Epidermal melanocyte (primary cell): ENCODE measurements at regions not wholly inside any gene's neighbourhood (a gene's known extent, or its start where the extent isn't known, plus 50 kb on each side); places are given as distances from the start of the nearest gene placed in this dataset.
"Not testable (repeated sequence)": the region's sequence is repeated elsewhere in the genome, so short reads cannot be mapped to it uniquely, and the experiment has no call there.

ENCODE experiments used
- DNase-seq: peaks from one replicate; pipeline ENCODE4 v3.0.0; 2011; ENCODE audit warnings: low spot score; ENCODE audit not compliant: insufficient read length

- not testable (repeated sequence) for DNase-seq
These were observed 171.9 kb upstream of the DCC start for GRCh38 chr18:52168131-52168530.

GRCh38 chr18:52174220-52174619 is 165.8 kb upstream of the DCC start:
- no peak for DNase-seq

- DNase-seq: no peak
These were observed 164.6 kb upstream of the DCC start for GRCh38 chr18:52175406-52175805.

GRCh38 chr18:52183107-52183506 is 156.9 kb upstream of the DCC start:
- no peak for DNase-seq

- DNase-seq: no peak
These were observed 149.8 kb upstream of the DCC start for GRCh38 chr18:52190195-52190594.

- DNase-seq: no peak
These were observed 149.4 kb upstream of the DCC start for GRCh38 chr18:52190631-52191030.

GRCh38 chr18:52200406-52200805 is 139.6 kb upstream of the DCC start:
- DNase-seq: no peak

GRCh38 chr18:52200921-52201663 is 138.9 kb upstream of the DCC start:
- DNase-seq: no peak

- no peak for DNase-seq
These were observed 131.4 kb upstream of the DCC start for GRCh38 chr18:52208646-52209045.

- DNase-seq: no peak
These were observed 123.9 kb upstream of the DCC start for GRCh38 chr18:52216109-52216508.

GRCh38 chr18:52216666-52217065 is 123.3 kb upstream of the DCC start:
- DNase-seq: no peak

- DNase-seq: no peak
These were observed 120.9 kb upstream of the DCC start for GRCh38 chr18:52219102-52219501.

GRCh38 chr18:52220062-52220591 is 119.9 kb upstream of the DCC start:
- no peak for DNase-seq

GRCh38 chr18:52222211-52222610 is 117.8 kb upstream of the DCC start:
- no peak for DNase-seq

- DNase-seq: no peak
These were observed 112.5 kb upstream of the DCC start for GRCh38 chr18:52227536-52227935.

- no peak for DNase-seq
These were observed 111.8 kb upstream of the DCC start for GRCh38 chr18:52228166-52228565.

GRCh38 chr18:52236131-52236530 is 103.9 kb upstream of the DCC start:
- DNase-seq: no peak

GRCh38 chr18:52237551-52237950 is 102.4 kb upstream of the DCC start:
- DNase-seq: no peak

GRCh38 chr18:52242711-52243110 is 97.3 kb upstream of the DCC start:
- no peak for DNase-seq

GRCh38 chr18:52244658-52245057 is 95.3 kb upstream of the DCC start:
- DNase-seq: no peak

- DNase-seq: no peak
These were observed 85.6 kb upstream of the DCC start for GRCh38 chr18:52254367-52254766.

- not testable (repeated sequence) for DNase-seq
These were observed 82.6 kb upstream of the DCC start for GRCh38 chr18:52257417-52257816.

- no peak for DNase-seq
These were observed 64.2 kb upstream of the DCC start for GRCh38 chr18:52275817-52276216.
